Spleen (tissue), 11 donors: ENCODE measurements at regions not wholly inside any gene's neighbourhood (a gene's known extent, or its start where the extent isn't known, plus 50 kb on each side); places are given as distances from the start of the nearest gene placed in this dataset.

Source experiments
- DNase-seq: peaks from one replicate; pipeline ENCODE4 v3.0.0-alpha.2; 2020
- H3K27ac ChIP-seq, 8 donors: fragments of 200-600 bp; sonication (generic) in 7 of 8; 1 replicate in 4 of 8; 2 replicates in 4 of 8; pipeline versions ENCODE4 v1.5.0 to v1.8.0; 2016 to 2021; ENCODE audit warnings: inconsistent platforms in 4 of 8, mild to moderate bottlenecking in 4 of 8, moderate library complexity in 1 of 8
- H3K27me3 ChIP-seq, 7 donors: fragments of 200-600 bp; sonication (generic) in 6 of 7; replicated peaks in 1 of 7; 1 replicate in 4 of 7; 2 replicates in 3 of 7; pipeline versions ENCODE4 v1.5.0 to v1.8.0; 2016 to 2021; ENCODE audit warnings: inconsistent platforms in 3 of 7, mild to moderate bottlenecking in 1 of 7
- H3K36me3 ChIP-seq, 6 donors: fragments of 200-600 bp; sonication (generic) in 5 of 6; 1 replicate in 4 of 6; 2 replicates in 2 of 6; pipeline versions ENCODE4 v1.5.0 to v1.8.0; 2016 to 2021; ENCODE audit warnings: inconsistent platforms in 2 of 6
- H3K4me1 ChIP-seq, 6 donors: fragments of 200-600 bp; sonication (generic) in 5 of 6; 1 replicate in 3 of 6; 2 replicates in 3 of 6; pipeline versions ENCODE4 v1.5.0 to v1.8.0; 2016 to 2021; ENCODE audit warnings: inconsistent platforms in 3 of 6
- H3K4me3 ChIP-seq, 8 donors: fragments of 200-600 bp; sonication (generic) in 7 of 8; 1 replicate in 4 of 8; 2 replicates in 4 of 8; pipeline versions ENCODE4 v1.5.0 to v1.8.0; 2016 to 2021; ENCODE audit warnings: inconsistent platforms in 4 of 8, mild to moderate bottlenecking in 4 of 8, moderate library complexity in 2 of 8
- H3K9me3 ChIP-seq, 8 donors: fragments of 200-600 bp; sonication (generic) in 7 of 8; 1 replicate in 4 of 8; 2 replicates in 4 of 8; pipeline versions ENCODE4 v1.5.0 to v1.8.0; 2016 to 2021; ENCODE audit warnings: inconsistent platforms in 4 of 8
- CTCF ChIP-seq, 11 experiments: fragments of 200-600 bp in 7 of 11; fragments of 450-650 bp in 4 of 11; sonication (generic) in 4 of 11; IDR thresholded peaks in 8 of 11; conservative IDR thresholded peaks in 3 of 11; 1 replicate in 7 of 11; 2 replicates in 4 of 11; pipeline versions ENCODE4 v1.4.0 to v1.8.0; 2016 to 2021; ENCODE audit warnings: antibody characterized with exemption in 11 of 11, inconsistent platforms in 4 of 11, mild to moderate bottlenecking in 1 of 11
- POLR2A ChIP-seq, 3 donors: fragments of 450-650 bp; IDR thresholded peaks; one replicate each; pipeline ENCODE4 v1.5.1; 2017; ENCODE audit warnings: antibody characterized with exemption in 3 of 3, mild to moderate bottlenecking in 1 of 3
- POLR2AphosphoS5 ChIP-seq, 3 donors: sonication (generic); formaldehyde crosslinking; IDR thresholded peaks; one replicate each; pipeline ENCODE4 v1.5.1; 2017; ENCODE audit warnings: antibody characterized with exemption in 3 of 3
- WGBS, 5 donors: extraction: QIAGEN DNeasy Blood & Tissue Kit in 3 of 5; methylation state at CpG; one replicate each; pipeline versions ENCODE4 v1.1.5 to v1.1.7; 2013 to 2018; 5-methylcytosine and 5-hydroxymethylcytosine counted together
- intact Hi-C: fragments of 100-400 bp; cut with DNase I; formaldehyde crosslinking; loops from one replicate; pipeline ENCODE4 v1.15.0; 2023; ENCODE audit warnings: low total_unique reads
- donor health status: healthy with polysubstance abuse.
- donor health status: DM: no; HTN: no; CAD: no; lungs with moderate emphysema.
- donor health status: DM: no; HTN: no; CAD: no.
- donor health status: Bipolar disorder and iron deficiency.
- donor health status: healthy.
- donor health status: DM: no; HTN: no; CAD: no.
- donor health status: DM: yes; HTN: yes; CAD: no.

DNA sequence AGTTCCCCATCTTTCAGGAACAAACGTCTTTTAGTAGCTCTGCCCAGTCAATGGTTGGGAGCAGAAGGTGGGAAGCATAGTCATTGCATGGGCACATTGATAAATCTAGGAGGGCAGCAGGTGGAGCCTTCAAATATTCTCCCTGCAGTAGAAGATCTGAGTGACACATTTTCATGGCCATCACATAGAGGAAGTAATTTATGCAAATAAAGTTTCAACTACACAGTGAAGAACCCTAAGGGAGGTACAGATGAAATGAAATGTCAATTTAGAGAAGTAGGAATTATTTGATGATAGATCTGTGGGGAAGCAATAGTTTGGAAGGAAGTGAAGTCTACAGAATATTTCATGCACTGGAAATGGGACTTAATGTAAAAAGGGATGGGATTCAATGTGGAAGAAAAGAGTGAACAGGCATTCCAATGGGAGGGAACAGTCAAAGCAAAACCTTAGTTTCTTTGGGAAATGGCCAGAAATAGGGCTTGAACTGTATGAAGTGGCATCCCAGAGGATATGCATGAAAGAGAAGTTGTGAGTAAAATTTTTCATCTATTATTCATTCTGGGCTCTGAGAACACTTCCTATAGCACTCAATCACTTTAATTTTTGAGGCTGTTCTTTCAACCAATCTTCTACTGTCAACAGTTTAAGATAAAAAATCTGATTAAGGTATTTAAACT, 256.2 kb upstream of the LUZP2 start:
- intact Hi-C loops = no loop called here
- DNase-seq = no peak
- H3K36me3 ChIP-seq = no peaks in the 10 kb centered on the region
- no peak overlapping the region for H3K27ac ChIP-seq
- H3K9me3 ChIP-seq = peaks cover 0 to 6% (median 0%) of the 10 kb centered on the region in 8 donors
- H3K27me3 ChIP-seq = no peaks in the 10 kb centered on the region
- 29 to 70% (median 53%) methylated on average over 1 of the region's 1 CpG for WGBS, 5 donors
- no peak overlapping the region for H3K4me3 ChIP-seq
- no peaks in the 10 kb centered on the region for H3K4me1 ChIP-seq
- TF ChIP-seq POLR2A (IDR thresholded peaks at IDR 0.05) (no peak), POLR2AphosphoS5 (IDR thresholded peaks at IDR 0.05) (no peak), CTCF (IDR thresholded peaks at IDR 0.05 in 8 of 11, conservative IDR thresholded peaks at IDR 0.05 in 3 of 11) (no peak)

GRCh38 chr11:24246715-24247114, 250.1 kb upstream of the LUZP2 start:
- no peak overlapping the region for H3K4me3 ChIP-seq
- no peaks in the 10 kb centered on the region for H3K27me3 ChIP-seq
- H3K36me3 ChIP-seq = no peaks in the 10 kb centered on the region
- TF ChIP-seq POLR2A (IDR thresholded peaks at IDR 0.05) (no peak), CTCF (IDR thresholded peaks at IDR 0.05 in 8 of 11, conservative IDR thresholded peaks at IDR 0.05 in 3 of 11) (no peak)
- WGBS, 5 donors = 61 to 81% (median 68%) methylated on average over 1 of the region's 1 CpG
- no peak for DNase-seq
- H3K27ac ChIP-seq = no peak overlapping the region
- H3K4me1 ChIP-seq = no peaks in the 10 kb centered on the region
- H3K9me3 ChIP-seq = peaks cover 0 to 6% (median 0%) of the 10 kb centered on the region in 8 donors
- intact Hi-C loops = no loop called here

- H3K27ac ChIP-seq = no peak overlapping the region
- 80 to 95% (median 87%) methylated on average over 3 of the region's 3 CpGs for WGBS, 5 donors
- intact Hi-C loops = no loop called here
Observed at GRCh38 chr11:24247846-24248245, 249.0 kb upstream of the LUZP2 start.

GRCh38 chr11:24249921-24250320, 246.9 kb upstream of the LUZP2 start:
- no peaks in the 10 kb centered on the region for H3K36me3 ChIP-seq
- 44 to 75% (median 51%) methylated on average over 1 of the region's 1 CpG for WGBS, 5 donors
- H3K4me3 ChIP-seq = no peak overlapping the region
- no peak for DNase-seq
- no peak for TF ChIP-seq POLR2AphosphoS5 (IDR thresholded peaks at IDR 0.05)
- no peaks in the 10 kb centered on the region for H3K9me3 ChIP-seq
- intact Hi-C loops = no loop called here
- no peaks in the 10 kb centered on the region for H3K27me3 ChIP-seq
- H3K27ac ChIP-seq = no peak overlapping the region
- H3K4me1 ChIP-seq = no peaks in the 10 kb centered on the region

More at GRCh38 chr11:24247846-24248245, 249.0 kb upstream of the LUZP2 start:
- Histone ChIP-seq H3K4me1 (no peaks in the 10 kb centered on the region), H3K36me3 (no peaks in the 10 kb centered on the region), H3K27me3 (no peaks in the 10 kb centered on the region), H3K9me3 (peaks cover 0 to 6% (median 0%) of the 10 kb centered on the region in 8 donors), H3K4me3 (no peak overlapping the region)
- no peak for DNase-seq
- TF ChIP-seq POLR2AphosphoS5 (IDR thresholded peaks at IDR 0.05) (no peak), POLR2A (IDR thresholded peaks at IDR 0.05) (no peak), CTCF (IDR thresholded peaks at IDR 0.05 in 8 of 11, conservative IDR thresholded peaks at IDR 0.05 in 3 of 11) (no peak)
